Pulmonary artery endothelial cell (primary cell): ENCODE measurements at regions not wholly inside any gene's neighbourhood (a gene's known extent, or its start where the extent isn't known, plus 50 kb on each side); places are given as distances from the start of the nearest gene placed in this dataset.
A peak's percentile ranks its signal among the peaks of the same experiment; 100 is the strongest.
"Not testable (repeated sequence)": the region's sequence is repeated elsewhere in the genome, so short reads cannot be mapped to it uniquely, and the experiment has no call there.

Experiments used
- DNase-seq: peaks from one replicate; pipeline ENCODE4 v3.0.0-alpha.2; 2011; ENCODE audit warnings: low read depth, low spot score

DNA sequence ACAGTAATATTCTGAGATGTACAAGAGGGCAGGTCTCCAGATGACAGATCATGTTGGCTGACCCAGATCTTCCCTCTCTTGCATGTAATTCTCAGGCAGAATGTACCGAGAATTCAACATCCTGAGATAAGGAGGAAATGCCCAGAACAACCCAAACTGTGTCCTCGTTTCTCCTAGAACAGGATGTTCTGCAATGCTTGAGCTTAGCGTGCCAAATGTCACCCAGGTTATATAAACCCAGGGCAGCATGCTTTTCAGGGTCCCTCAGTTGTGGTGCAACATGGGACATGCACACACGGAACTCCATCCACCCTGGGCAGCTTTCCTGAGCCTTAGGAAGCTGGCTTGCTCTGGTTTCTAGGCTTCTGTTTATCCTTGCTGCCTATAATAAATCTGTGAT lies 102.1 kb upstream of the CMC1 start:
- DNase-seq, result no peak

DNA sequence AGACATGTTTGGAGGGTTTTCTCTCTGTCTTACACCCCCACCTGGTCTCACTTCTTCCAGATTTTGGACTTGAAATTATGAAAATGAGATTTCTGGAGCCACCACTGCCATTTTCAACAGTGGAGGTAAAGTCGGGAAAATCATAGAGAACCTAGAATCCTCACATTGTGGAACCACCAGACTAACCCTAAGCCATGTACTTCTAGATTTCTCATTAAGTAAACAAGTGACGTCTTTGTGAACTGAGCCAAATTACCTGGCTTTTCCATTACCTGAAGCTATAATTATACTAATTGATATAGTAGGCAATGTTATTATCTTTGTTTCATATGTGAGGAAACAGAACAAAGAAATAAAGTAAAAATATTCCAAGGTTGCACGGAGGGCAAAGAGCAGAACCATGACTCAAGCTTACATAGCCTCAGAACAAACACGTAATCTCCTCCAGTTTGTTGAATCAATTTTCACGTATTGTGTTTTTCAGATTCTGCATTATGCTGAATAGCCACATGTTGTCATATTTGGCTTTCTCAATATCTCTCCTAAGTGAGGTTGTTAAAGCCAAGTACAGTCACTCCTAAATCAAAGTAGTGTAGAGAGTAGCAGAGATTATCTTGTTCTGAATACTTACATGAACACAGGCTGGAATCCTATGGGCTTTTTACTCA lies 101.3 kb upstream of the CMC1 start:
- DNase-seq, result peak; percentile 35

DNA sequence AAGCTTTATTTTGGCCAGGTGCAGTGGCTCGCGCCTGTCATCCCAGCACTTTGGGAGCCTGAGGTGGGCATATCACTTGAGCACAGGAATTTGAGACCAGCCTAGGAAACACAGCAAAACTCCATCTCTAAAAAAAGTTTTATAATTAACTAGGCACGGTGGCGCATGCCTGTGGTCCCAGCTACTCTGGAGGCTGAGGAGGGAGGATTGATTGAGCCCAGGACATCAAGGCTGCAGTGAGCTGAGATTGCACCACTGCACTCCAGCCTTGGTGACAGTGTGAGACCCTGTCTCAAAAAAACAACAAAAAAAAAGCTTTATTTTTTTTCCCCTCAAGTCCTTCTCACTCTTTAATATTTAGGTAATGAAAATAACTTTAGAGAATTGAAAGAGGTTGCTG lies 100.8 kb upstream of the CMC1 start:
- no peak for DNase-seq

DNA sequence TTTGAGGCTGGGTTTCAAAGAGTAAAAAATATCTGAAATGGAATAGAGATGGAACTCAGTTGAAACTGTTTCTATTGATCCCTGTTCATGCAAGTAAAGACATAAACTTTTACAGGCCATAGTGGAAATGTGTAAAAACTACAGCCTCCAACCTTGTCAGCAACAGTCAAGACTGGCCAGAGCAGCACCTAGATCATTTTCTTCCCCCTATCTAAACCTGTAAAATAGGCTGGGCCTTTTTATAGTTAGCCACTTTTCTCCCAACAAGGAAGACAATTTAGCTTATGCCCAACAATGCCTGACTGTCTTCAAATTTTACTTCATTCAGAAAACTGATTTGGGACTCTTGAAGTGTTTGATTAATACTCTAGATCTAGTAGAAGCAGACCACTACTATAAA lies 91.5 kb upstream of the CMC1 start:
- no peak for DNase-seq

DNA sequence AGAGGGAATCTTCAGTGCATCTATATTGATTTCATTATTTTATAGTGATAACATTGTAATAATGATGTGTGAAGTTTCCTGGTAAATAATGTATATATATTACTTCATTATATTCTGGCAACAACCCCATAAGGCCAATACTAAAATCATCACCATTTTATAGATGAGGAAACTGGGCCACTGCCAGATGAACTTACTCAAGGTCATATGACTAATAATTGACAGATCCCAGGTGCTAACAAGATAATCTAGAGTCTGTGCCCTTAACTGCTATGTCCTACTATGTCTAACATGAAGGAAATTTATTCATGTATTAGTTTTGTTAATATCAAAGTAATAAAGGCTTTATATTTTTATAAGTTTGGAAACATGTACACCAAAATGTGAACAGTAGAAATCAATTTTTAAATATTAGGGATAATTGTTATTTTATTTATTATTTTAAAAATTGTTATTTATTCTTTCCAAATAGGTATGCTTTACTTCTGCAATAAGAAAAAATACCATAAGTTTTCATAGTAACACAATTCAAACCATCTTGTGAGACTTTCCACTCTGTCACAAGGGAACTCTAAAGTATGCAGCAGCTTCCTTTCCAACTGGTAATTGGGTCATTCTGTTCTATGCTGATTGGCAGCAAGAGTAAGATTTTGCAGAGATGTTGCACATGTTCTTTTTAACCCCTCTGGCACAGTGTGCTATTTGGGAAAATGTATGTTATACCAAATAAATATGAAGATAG lies 90.8 kb upstream of the CMC1 start:
- DNase-seq, result no peak

DNA sequence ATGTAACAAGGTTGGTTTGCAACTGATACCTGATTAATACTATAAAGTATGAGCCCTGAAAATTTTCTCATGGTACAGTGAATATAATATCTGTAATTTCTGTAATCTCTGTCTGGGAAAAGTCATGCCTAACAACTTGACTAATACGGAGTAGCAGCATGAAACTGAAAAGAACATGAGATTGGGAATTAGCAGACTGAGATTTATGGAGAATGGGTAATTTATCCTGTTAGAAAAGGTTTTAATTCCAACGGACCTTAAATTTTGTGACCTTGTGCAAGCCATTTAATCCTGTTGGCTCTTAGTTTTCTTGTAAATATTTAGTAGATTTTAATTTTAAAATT lies 90.2 kb upstream of the CMC1 start:
- DNase-seq, result no peak

DNA sequence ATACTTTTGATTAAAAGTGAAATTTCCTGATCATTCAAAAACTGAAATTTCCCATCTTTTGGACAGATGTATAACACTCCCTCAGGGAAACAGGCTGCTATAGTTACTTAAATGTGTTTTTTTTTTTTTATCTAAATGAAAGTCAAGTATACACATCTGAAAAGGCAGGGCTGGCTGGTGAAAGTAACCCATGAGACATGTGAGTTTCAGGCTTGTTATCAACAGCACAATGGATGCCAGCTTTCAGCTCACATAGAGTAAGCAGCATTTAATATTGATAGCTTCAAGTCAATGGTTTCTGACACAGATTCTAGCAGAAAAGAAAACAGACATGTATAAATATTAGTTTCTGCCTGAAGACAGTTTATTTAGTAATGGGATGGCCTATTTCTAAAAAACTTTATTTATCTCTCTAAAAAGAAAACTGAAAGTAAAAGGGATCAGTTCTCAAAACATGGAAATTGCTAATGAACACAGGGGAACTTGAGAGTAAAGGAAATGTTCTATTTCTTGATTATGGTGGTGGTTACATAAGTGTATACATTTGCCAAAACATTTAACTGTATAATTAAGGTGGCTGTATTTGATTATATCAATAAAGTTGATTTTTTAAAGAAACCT lies 89.7 kb upstream of the CMC1 start:
- DNase-seq, result no peak

DNA sequence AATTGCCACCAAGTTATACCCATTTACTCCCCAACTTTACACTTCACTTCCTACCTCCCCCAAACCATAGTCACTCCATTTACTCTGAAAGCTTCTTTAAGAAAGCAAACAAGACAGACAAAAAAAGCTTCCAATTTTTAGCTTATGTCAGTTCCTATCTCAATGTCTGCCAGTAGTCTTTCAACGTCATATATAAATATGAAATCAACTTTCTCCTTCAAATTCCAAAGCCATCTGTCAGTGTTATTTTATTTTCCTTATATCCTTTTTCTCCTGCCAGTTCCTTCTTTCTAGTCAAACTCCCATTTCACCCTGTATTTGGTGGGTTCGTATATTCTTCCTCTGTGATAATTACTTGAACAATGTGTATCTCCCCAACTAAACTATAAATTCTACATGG lies 85.8 kb upstream of the CMC1 start:
- DNase-seq, result no peak

DNA sequence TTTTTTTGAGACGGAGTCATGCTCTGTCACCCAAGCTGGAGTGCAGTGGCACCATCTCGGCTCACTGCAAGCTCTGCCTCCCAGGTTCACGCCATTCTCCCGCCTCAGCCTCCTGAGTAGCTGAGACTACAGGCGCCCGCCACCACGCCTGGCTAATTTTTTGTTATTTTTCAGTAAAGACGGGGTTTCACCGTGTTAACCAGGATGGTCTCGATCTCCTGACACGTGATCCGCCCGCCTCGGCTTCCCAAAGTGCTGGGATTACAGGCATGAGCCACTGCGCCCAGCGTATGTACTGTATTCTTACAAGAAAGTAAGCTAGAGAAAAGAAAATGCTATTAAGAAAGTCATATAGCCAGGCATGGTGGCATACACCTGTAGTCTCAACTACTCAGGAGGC lies 84.8 kb upstream of the CMC1 start:
- DNase-seq, result not testable (repeated sequence)

DNA sequence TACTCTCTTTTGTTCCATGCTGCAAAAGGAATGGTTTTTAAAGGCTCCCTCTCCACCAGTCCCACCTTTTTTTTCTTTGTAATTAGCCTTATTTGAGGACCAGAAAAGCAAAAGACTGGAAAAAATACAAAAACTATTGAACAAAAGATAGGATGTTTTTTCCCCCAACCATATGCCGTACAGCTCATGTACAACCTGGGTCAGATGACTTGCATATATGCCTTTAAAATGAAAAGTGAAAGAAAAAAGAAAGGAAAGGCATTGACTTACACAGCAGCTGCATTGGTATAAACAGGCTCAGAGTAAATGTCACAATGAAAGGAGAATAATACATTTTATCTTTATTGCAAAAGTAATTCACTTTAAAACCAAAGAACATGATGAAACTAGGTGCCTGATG lies 69.5 kb upstream of the CMC1 start:
- DNase-seq, result no peak

DNA sequence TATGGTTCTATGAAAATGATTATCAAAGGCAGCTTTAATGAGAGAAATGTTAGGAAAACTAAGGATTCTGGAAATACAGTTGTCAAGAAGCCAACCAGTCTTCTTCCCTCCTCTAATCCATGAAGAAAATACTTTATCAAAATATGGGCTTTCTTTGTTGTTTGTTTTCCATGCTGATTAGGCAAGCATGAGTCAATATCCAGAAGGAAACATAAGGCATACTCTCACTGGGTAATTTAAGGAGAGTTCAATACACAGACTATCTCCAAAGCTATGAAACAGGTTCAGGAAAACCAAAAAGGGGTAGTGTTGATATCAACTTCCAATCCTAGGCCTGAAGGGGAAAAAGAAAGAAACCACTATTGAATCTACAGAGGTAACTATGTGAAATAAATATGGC lies 68.7 kb upstream of the CMC1 start:
- no peak for DNase-seq

DNA sequence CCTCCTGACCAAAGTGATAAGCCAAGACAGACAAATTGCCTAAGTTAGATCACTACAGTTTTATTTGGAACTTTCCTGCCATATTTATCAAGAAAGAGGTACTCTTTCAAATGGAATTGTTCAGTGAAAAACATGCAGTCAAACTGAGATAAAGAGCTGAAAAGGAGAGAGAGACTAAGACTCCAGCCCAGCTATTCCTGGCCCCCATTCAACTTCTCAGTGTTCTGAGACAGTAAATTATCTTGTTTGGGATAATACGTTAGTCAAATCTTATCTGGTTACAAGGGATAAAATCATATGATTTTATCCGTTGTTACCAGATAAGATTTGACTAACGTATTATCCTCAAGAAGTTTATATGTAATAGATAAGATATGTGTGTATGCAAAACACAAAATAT lies 67.6 kb upstream of the CMC1 start:
- no peak for DNase-seq

DNA sequence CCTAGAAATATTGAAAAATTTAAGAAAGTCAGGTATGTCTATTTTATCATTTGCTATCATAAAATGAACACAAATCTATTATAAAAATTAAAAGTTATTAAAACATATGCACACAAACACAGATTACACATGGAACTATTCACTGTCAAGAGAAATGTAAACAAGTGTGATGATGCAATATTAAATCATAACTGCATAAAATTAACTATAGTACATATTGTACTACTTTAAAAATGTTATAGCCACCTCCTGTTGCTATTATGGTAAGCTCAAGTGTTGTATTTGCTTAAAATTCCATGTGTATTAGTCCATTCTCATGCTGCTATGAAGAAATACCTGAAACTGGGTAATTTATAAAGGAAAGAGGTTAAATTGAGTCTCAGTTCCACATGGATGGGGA lies 54.7 kb upstream of the CMC1 start:
- DNase-seq, result no peak

DNA sequence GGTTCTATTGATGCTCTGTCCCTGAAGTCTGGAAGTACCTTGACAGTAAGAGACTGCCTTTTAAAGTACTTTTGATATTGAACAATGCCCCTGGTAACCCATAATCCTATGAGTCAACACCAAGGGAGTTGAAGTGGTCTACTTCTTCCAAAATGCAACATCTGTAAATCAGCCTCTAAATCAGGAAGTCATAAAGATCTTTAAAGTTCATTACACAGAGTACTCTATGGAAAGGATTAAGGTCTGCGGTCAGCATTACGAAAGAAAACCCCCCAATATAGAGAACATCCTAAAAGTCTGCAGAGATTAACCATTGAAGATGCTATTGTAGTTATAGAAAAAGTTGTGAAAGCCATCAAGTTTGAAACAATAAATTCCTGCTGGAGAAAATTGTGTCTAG lies 52.7 kb upstream of the CMC1 start:
- DNase-seq, result no peak

DNA sequence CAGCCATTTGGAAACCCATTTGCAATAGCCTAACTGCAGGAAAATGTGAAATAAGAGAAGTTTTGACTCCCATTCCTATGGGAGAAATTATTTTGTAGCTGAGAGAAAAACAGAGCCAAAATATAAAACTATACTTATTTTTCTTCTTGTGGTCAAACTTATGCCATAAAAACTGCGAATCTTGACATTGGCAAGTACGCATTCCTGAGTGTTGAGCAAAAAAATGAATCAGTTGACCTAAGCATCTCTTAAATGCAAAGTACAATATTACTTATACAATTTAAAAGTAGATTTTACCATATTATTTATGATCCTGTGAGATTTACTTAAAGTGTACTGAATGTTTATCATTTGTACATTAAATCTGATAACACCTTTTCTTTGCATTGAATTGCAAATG lies 50.1 kb upstream of the CMC1 start:
- DNase-seq, result no peak
